Loucy (cell line): ENCODE measurements at regions not wholly inside any gene's neighbourhood (a gene's known extent, or its start where the extent isn't known, plus 50 kb on each side); places are given as distances from the start of the nearest gene placed in this dataset.

Experiments used
- CTCF ChIP-seq: fragments of 200-600 bp; sonication (generic); conservative IDR thresholded peaks from 2 replicates; pipeline ENCODE4 v1.5.1; 2014; ENCODE audit warnings: mild to moderate bottlenecking, antibody characterized with exemption, low read length
- EZH2phosphoT487 ChIP-seq: fragments of 200-600 bp; IDR thresholded peaks from 2 replicates; pipeline ENCODE4 v1.6.1; 2018; ENCODE audit warnings: antibody characterized with exemption, mild to moderate bottlenecking, moderate library complexity, borderline replicate concordance

DNA sequence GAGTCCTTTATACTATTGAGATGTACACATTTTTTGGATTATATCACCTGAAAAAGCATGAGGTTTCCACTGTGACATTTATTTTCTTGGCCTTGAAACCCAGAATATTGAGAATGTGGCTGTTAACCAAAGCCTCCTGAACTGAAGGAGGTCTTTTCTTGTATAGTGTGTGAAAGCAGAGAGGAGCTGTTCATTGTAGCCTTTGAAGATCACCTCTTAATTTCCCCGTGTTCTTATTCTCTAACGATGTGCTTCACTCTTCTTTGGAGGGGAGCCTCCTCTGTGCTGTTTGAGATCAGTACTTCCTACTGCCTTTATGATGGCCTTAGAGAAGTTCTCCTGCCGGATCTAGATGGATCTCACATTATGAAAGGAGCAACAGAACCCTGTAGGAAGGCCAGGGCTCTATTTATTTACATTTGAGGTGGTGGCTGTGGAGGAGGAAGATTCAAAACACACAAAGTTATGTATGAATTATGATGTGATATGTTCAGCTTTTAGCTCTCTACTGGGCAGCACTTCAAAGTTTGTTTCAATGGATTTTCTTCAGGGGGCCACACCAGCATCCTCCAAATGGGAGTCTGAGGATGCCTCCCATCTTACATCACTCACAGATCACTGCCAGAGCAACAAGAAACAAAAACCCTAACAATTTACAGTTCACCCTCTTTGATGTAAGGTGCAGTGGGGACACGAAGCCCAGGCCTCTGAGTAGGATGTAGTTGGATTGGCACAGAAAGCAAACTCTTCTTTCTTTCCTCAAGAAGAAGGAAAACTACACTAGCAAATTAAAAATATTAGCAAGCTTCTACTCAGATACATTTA is 322.3 kb downstream of the DLEU7 start:
- TF ChIP-seq EZH2phosphoT487 (no peak), CTCF (no peak)
